Left ventricle myocardium inferior (tissue), 1 donor: ENCODE measurements at regions not wholly inside any gene's neighbourhood (a gene's known extent, or its start where the extent isn't known, plus 50 kb on each side); places are given as distances from the start of the nearest gene placed in this dataset.

Source experiments
- DNase-seq: peaks from one replicate; pipeline ENCODE4 v3.0.0-alpha.2; 2020
- H3K27ac ChIP-seq: fragments of 200-600 bp; replicated peaks from 2 replicates; pipeline ENCODE4 v1.8.0; 2021
- H3K27me3 ChIP-seq: fragments of 200-600 bp; 2 replicates; pipeline ENCODE4 v1.8.0; 2021; ENCODE audit warnings: low read depth
- H3K36me3 ChIP-seq: fragments of 200-600 bp; 2 replicates; pipeline ENCODE4 v1.8.0; 2021
- H3K4me1 ChIP-seq: fragments of 200-600 bp; 2 replicates; pipeline ENCODE4 v1.8.0; 2021
- H3K4me3 ChIP-seq: fragments of 200-600 bp; 2 replicates; pipeline ENCODE4 v1.8.0; 2021; ENCODE audit warnings: mild to moderate bottlenecking, moderate library complexity
- H3K9me3 ChIP-seq: fragments of 200-600 bp; replicated peaks from 2 replicates; pipeline ENCODE4 v1.8.0; 2021
- CTCF ChIP-seq: fragments of 200-600 bp; IDR thresholded peaks from 2 replicates; pipeline ENCODE4 v1.8.0; 2021; ENCODE audit warnings: antibody characterized with exemption, mild to moderate bottlenecking, borderline replicate concordance
- intact Hi-C: fragments of 100-400 bp; cut with micrococcal nuclease; formaldehyde crosslinking; loops from one replicate; pipeline ENCODE4 v1.11.0; 2022
- donor health status: DM: no; HTN: yes; CAD: no; lungs with severe emphysema.

- intact Hi-C loops, result no loop called here
- Histone ChIP-seq H3K4me1 (no peaks in the 10 kb centered on the region), H3K27me3 (no peaks in the 10 kb centered on the region), H3K9me3 (no peaks in the 10 kb centered on the region), H3K36me3 (no peaks in the 10 kb centered on the region), H3K27ac (no peak overlapping the region), H3K4me3 (no peak overlapping the region)
- DNase-seq, result no peak
- TF ChIP-seq CTCF, result no peak
Observed at GRCh38 chr4:14575289-14575688, 427.0 kb upstream of the CPEB2 start.

GRCh38 chr4:14575919-14576318 is 426.4 kb upstream of the CPEB2 start:
- Histone ChIP-seq H3K27ac (no peak overlapping the region), H3K27me3 (no peaks in the 10 kb centered on the region), H3K4me3 (no peak overlapping the region), H3K36me3 (no peaks in the 10 kb centered on the region), H3K4me1 (no peaks in the 10 kb centered on the region), H3K9me3 (no peaks in the 10 kb centered on the region)
- no peak for TF ChIP-seq CTCF
- no peak for DNase-seq
- intact Hi-C loops, result no loop called here

- DNase-seq, result no peak
- TF ChIP-seq CTCF, result no peak
- H3K4me1 ChIP-seq, result peaks cover 7% of the 10 kb centered on the region
- H3K27ac ChIP-seq, result no peak overlapping the region
- no peaks in the 10 kb centered on the region for H3K9me3 ChIP-seq
- no peaks in the 10 kb centered on the region for H3K27me3 ChIP-seq
- intact Hi-C loops, result no loop called here
- no peaks in the 10 kb centered on the region for H3K36me3 ChIP-seq
- no peak overlapping the region for H3K4me3 ChIP-seq
Observed at GRCh38 chr4:14580061-14580460, 422.2 kb upstream of the CPEB2 start.

GRCh38 chr4:14581741-14582140 is 420.5 kb upstream of the CPEB2 start:
- no peaks in the 10 kb centered on the region for H3K36me3 ChIP-seq
- peaks cover 7% of the 10 kb centered on the region for H3K4me1 ChIP-seq
- no peak for DNase-seq
- no peak for TF ChIP-seq CTCF
- no peaks in the 10 kb centered on the region for H3K27me3 ChIP-seq
- intact Hi-C loops, result no loop called here
- H3K27ac ChIP-seq, result no peak overlapping the region
- no peak overlapping the region for H3K4me3 ChIP-seq
- peaks cover 4% of the 10 kb centered on the region for H3K9me3 ChIP-seq

- Histone ChIP-seq H3K4me1 (peaks cover 7% of the 10 kb centered on the region), H3K27me3 (no peaks in the 10 kb centered on the region), H3K9me3 (peaks cover 4% of the 10 kb centered on the region), H3K4me3 (no peak overlapping the region), H3K27ac (no peak overlapping the region), H3K36me3 (no peaks in the 10 kb centered on the region)
- intact Hi-C loops, result no loop called here
- DNase-seq, result no peak
- TF ChIP-seq CTCF, result no peak
Observed at GRCh38 chr4:14582677-14583076, 419.6 kb upstream of the CPEB2 start.

- no peak overlapping the region for H3K27ac ChIP-seq
- no peak for TF ChIP-seq CTCF
- intact Hi-C loops, result no loop called here
Observed at GRCh38 chr4:14583331-14583730, 418.9 kb upstream of the CPEB2 start.

More at GRCh38 chr4:14583331-14583730, 418.9 kb upstream of the CPEB2 start:
- Histone ChIP-seq H3K27me3 (no peaks in the 10 kb centered on the region), H3K9me3 (peaks cover 4% of the 10 kb centered on the region), H3K4me3 (no peak overlapping the region), H3K36me3 (no peaks in the 10 kb centered on the region), H3K4me1 (peaks cover 7% of the 10 kb centered on the region)
- DNase-seq, result no peak
